SK-N-SH (cell line): ENCODE measurements at regions not wholly inside any gene's neighbourhood (a gene's known extent, or its start where the extent isn't known, plus 50 kb on each side); places are given as distances from the start of the nearest gene placed in this dataset.

Experiments
- CTCF ChIA-PET: fragments of 300-600, 350-600 bp; formaldehyde crosslinking; extraction: SDS; loops from one replicate; lab custom pipeline; 2021; lab: Yijun Ruan, JAX
- POLR2A ChIA-PET: fragments of 350-600 bp; sonication (Branson Sonifier 250); formaldehyde crosslinking; extraction: SDS; loops from one replicate; lab custom pipeline; 2020; ENCODE audit warnings: antibody characterized with exemption, inconsistent platforms; lab: Yijun Ruan, JAX
- DNase-seq: peaks from one replicate; pipeline ENCODE4 v3.0.0; 2012
- H2AFZ ChIP-seq: fragments of 200-600 bp; sonication (generic); 2 replicates; pipeline ENCODE4 v1.8.1; 2016; ENCODE audit warnings: antibody characterized with exemption, mild to moderate bottlenecking, low read depth
- H3F3A ChIP-seq: fragments of 200-600 bp; sonication (generic); replicated peaks from 2 replicates; pipeline ENCODE3; 2016; ENCODE audit warnings: antibody characterized with exemption, mild to moderate bottlenecking; ENCODE audit not compliant: insufficient read depth
- H3K27ac ChIP-seq, 2 experiments: fragments of 200-500 bp in 1 of 2; fragments of 200-600 bp in 1 of 2; sonication (Bioruptor generic) in 1 of 2; sonication (generic), shearing (Covaris generic) in 1 of 2; 2 replicates each; pipeline versions ENCODE4 v1.5.1 to v1.6.1; 2014 to 2016; ENCODE audit warnings: low read depth in 2 of 2, inconsistent platforms in 1 of 2, low read length in 1 of 2, mild to moderate bottlenecking in 1 of 2, mixed read lengths in 1 of 2
- H3K27me3 ChIP-seq: fragments of 200-600 bp; sonication (generic), shearing (Covaris generic); 2 replicates; pipeline ENCODE4 v1.6.1; 2016; ENCODE audit warnings: mixed run types; ENCODE audit not compliant: insufficient read depth
- H3K36me3 ChIP-seq, 2 experiments: fragments of 200-500 bp in 1 of 2; fragments of 200-600 bp in 1 of 2; sonication (Bioruptor generic) in 1 of 2; sonication (generic) in 1 of 2; replicated peaks in 1 of 2; 2 replicates each; pipeline versions ENCODE3 to v1.5.1; 2014 to 2016; ENCODE audit warnings: low read length in 1 of 2, mild to moderate bottlenecking in 1 of 2; ENCODE audit not compliant: insufficient read depth in 2 of 2, control insufficient read depth in 1 of 2
- H3K4me1 ChIP-seq, 2 experiments: fragments of 200-500 bp in 1 of 2; fragments of 200-600 bp in 1 of 2; sonication (Bioruptor generic) in 1 of 2; sonication (generic), shearing (Covaris generic) in 1 of 2; 2 replicates each; pipeline versions ENCODE4 v1.5.1 to v1.6.1; 2014 to 2016; ENCODE audit warnings: low read depth in 1 of 2, low read length in 1 of 2, mixed run types in 1 of 2; ENCODE audit not compliant: insufficient read depth in 2 of 2, control insufficient read depth in 1 of 2
- H3K4me2 ChIP-seq: fragments of 200-600 bp; sonication (generic), shearing (Covaris generic); 2 replicates; pipeline ENCODE4 v1.6.1; 2017; ENCODE audit warnings: mixed run types
- H3K4me3 ChIP-seq, 2 experiments: fragments of 200-500 bp in 1 of 2; fragments of 200-600 bp in 1 of 2; sonication (Bioruptor generic) in 1 of 2; sonication (generic), shearing (Covaris generic) in 1 of 2; 2 replicates each; pipeline versions ENCODE4 v1.5.1 to v1.8.1; 2014 to 2016; ENCODE audit warnings: low read depth in 2 of 2, inconsistent platforms in 1 of 2, low read length in 1 of 2, mild to moderate bottlenecking in 1 of 2, mixed read lengths in 1 of 2, moderate library complexity in 1 of 2
- H3K79me2 ChIP-seq: fragments of 200-600 bp; sonication (generic); 2 replicates; pipeline ENCODE4 v1.8.1; 2017; ENCODE audit warnings: mild to moderate bottlenecking; ENCODE audit not compliant: insufficient read depth
- H3K9ac ChIP-seq: fragments of 200-600 bp; sonication (generic); 2 replicates; pipeline ENCODE4 v1.6.1; 2017; ENCODE audit warnings: mixed run types
- H3K9me2 ChIP-seq: fragments of 200-600 bp; sonication (generic); 2 replicates; pipeline ENCODE4 v1.6.1; 2017; ENCODE audit warnings: mixed run types
- H3K9me3 ChIP-seq: fragments of 200-600 bp; sonication (generic); 2 replicates; pipeline ENCODE4 v1.6.1; 2017; ENCODE audit warnings: mixed run types, mild to moderate bottlenecking, moderate library complexity
- H4K20me1 ChIP-seq: fragments of 200-600 bp; sonication (generic); 2 replicates; pipeline ENCODE4 v1.6.1; 2017; ENCODE audit warnings: mild to moderate bottlenecking, mixed run types; ENCODE audit not compliant: insufficient read depth
- CHD2 ChIP-seq: fragments of 150-350 bp; IDR thresholded peaks from 2 replicates; pipeline ENCODE4 v1.6.1; 2018; ENCODE audit warnings: low read length; ENCODE audit not compliant: partially characterized antibody
- ELF1 ChIP-seq: IDR thresholded peaks from 2 replicates; pipeline ENCODE4 v1.4.0; 2012
- EZH2phosphoT487 ChIP-seq: fragments of 200-600 bp; sonication (generic); IDR thresholded peaks from 2 replicates; pipeline ENCODE4 v1.6.1; 2017; ENCODE audit warnings: low read depth, mixed run types, mild to moderate bottlenecking, antibody characterized with exemption, moderate library complexity, borderline replicate concordance
- FOSL2 ChIP-seq: IDR thresholded peaks from 2 replicates; pipeline ENCODE4 v1.4.0; 2012; ENCODE audit warnings: low read depth, mild to moderate bottlenecking, moderate library complexity, borderline replicate concordance
- FOXM1 ChIP-seq: IDR thresholded peaks from 2 replicates; pipeline ENCODE4 v1.4.0; 2012; ENCODE audit warnings: low read depth, mild to moderate bottlenecking
- GABPA ChIP-seq: IDR thresholded peaks from 2 replicates; pipeline ENCODE4 v1.4.0; 2012; ENCODE audit warnings: low read depth, mild to moderate bottlenecking
- GATA2 ChIP-seq: sonication (generic); formaldehyde crosslinking; IDR thresholded peaks from 2 replicates; pipeline ENCODE4 v1.5.0; 2020; ENCODE audit warnings: mild to moderate bottlenecking, missing genetic modification reagents
- IRF3 ChIP-seq: fragments of 150-350 bp; IDR thresholded peaks from 2 replicates; pipeline ENCODE4 v1.6.1; 2016; ENCODE audit warnings: mild to moderate bottlenecking, low read depth, low read length
- JUND ChIP-seq: IDR thresholded peaks from 2 replicates; pipeline ENCODE4 v1.4.0; 2012
- MEF2A ChIP-seq: IDR thresholded peaks from 2 replicates; pipeline ENCODE4 v1.4.0; 2012; ENCODE audit warnings: low read depth, borderline replicate concordance
- MXI1 ChIP-seq: IDR thresholded peaks from 2 replicates; pipeline ENCODE4 v1.6.1; 2012; ENCODE audit warnings: mild to moderate bottlenecking, low read depth, low read length, improper control_type of control experiment
- NFIC ChIP-seq: IDR thresholded peaks from 2 replicates; pipeline ENCODE4 v1.4.0; 2012; ENCODE audit warnings: borderline replicate concordance
- POLR2AphosphoS5 ChIP-seq: IDR thresholded peaks from 2 replicates; pipeline ENCODE4 v1.6.1; 2012; ENCODE audit warnings: low read depth, low read length
- RCOR1 ChIP-seq: fragments of 150-350 bp; IDR thresholded peaks from 2 replicates; pipeline ENCODE4 v1.6.1; 2017; ENCODE audit warnings: antibody characterized with exemption, low read length
- REST ChIP-seq: IDR thresholded peaks from 2 replicates; pipeline ENCODE4 v1.6.1; 2012; ENCODE audit warnings: mild to moderate bottlenecking, low read depth, low read length, moderate library complexity
- RFX5 ChIP-seq: IDR thresholded peaks from 2 replicates; pipeline ENCODE4 v1.6.1; 2012; ENCODE audit warnings: mild to moderate bottlenecking, improper control_type of control experiment, low read length
- RXRA ChIP-seq: IDR thresholded peaks from 2 replicates; pipeline ENCODE4 v1.4.0; 2012; ENCODE audit warnings: low read depth, mild to moderate bottlenecking, borderline replicate concordance
- TAF1 ChIP-seq: IDR thresholded peaks from 2 replicates; pipeline ENCODE4 v1.6.1; 2012; ENCODE audit warnings: low read depth, mild to moderate bottlenecking, low read length, moderate library complexity, borderline replicate concordance
- TCF12 ChIP-seq: IDR thresholded peaks from 2 replicates; pipeline ENCODE4 v1.4.0; 2012
- USF2 ChIP-seq: fragments of 150-350 bp; IDR thresholded peaks from 2 replicates; pipeline ENCODE4 v1.6.1; 2017; ENCODE audit warnings: antibody characterized with exemption, low read length, low read depth, borderline replicate concordance

GRCh38 chr16:63629272-63629671, 1492.6 kb downstream of the CDH11 start:
- H3K79me2 ChIP-seq, result no peaks in the 10 kb centered on the region
- no peak overlapping the region for H3K4me3 ChIP-seq
- no peak for DNase-seq
- H3K4me1 ChIP-seq, result no peaks in the 10 kb centered on the region
- H4K20me1 ChIP-seq, result no peaks in the 10 kb centered on the region
- TF ChIP-seq IRF3, result no peak
- no peak for TF ChIP-seq ELF1
- TF ChIP-seq CHD2, result no peak
- TF ChIP-seq, all 33 proteins: peak for 0
- CTCF ChIA-PET, result no interaction called here
- Histone ChIP-seq H2AFZ (no peak overlapping the region), H3K9me3 (no peaks in the 10 kb centered on the region), H3K9me2 (no peaks in the 10 kb centered on the region), H3K27me3 (no peaks in the 10 kb centered on the region), H3K36me3 (no peaks in the 10 kb centered on the region), H3K4me2 (no peak overlapping the region), H3F3A (no peaks in the 10 kb centered on the region), H3K27ac (no peak overlapping the region), H3K9ac (no peak overlapping the region)
- POLR2A ChIA-PET, result no interaction called here

GRCh38 chr16:63628812-63629211, 1493.1 kb downstream of the CDH11 start:
- Histone ChIP-seq H3K79me2 (no peaks in the 10 kb centered on the region), H3K27ac (no peak overlapping the region), H2AFZ (no peak overlapping the region), H3K9me2 (no peaks in the 10 kb centered on the region), H3K27me3 (no peaks in the 10 kb centered on the region), H3K9ac (no peak overlapping the region), H3K4me2 (no peak overlapping the region), H3K36me3 (no peaks in the 10 kb centered on the region), H3K4me1 (no peaks in the 10 kb centered on the region), H3K4me3 (no peak overlapping the region), H3K9me3 (no peaks in the 10 kb centered on the region), H3F3A (no peaks in the 10 kb centered on the region), H4K20me1 (no peaks in the 10 kb centered on the region)
- TF ChIP-seq FOSL2 (no peak), POLR2AphosphoS5 (no peak), REST (no peak), TAF1 (no peak), FOXM1 (no peak), NFIC (no peak), GABPA (no peak), MXI1 (no peak), GATA2 (CRISPR knock-in tag) (no peak), RXRA (no peak), USF2 (no peak), EZH2phosphoT487 (no peak), RCOR1 (no peak), JUND (no peak), CHD2 (no peak), RFX5 (no peak), ELF1 (no peak), MEF2A (no peak), TCF12 (no peak), IRF3 (no peak)
- ChIA-PET CTCF (no interaction called here), POLR2A (no interaction called here)
- no peak for DNase-seq
